ENCODE measurements at regions not wholly inside any gene's neighbourhood (a gene's known extent, or its start where the extent isn't known, plus 50 kb on each side); places are given as distances from the start of the nearest gene placed in this dataset.

- H3K27ac Mint-ChIP-seq (ENCODE audit: unreplicated experiment) = no peak overlapping the region
- H3K36me3 Mint-ChIP-seq (ENCODE audit: unreplicated experiment) = no peaks in the 10 kb centered on the region
- peaks cover 14% of the 10 kb centered on the region for H3K27me3 Mint-ChIP-seq (ENCODE audit: unreplicated experiment)
- H3K4me3 Mint-ChIP-seq (ENCODE audit: unreplicated experiment) = no peak overlapping the region
- DNase-seq (ENCODE audit: extremely low spot score, unreplicated experiment) = no peak
- no peak for TF ChIP-seq CTCF (IDR thresholded peaks at IDR 0.05)
- no peaks in the 10 kb centered on the region for H3K9me3 Mint-ChIP-seq (ENCODE audit: unreplicated experiment)
- no peaks in the 10 kb centered on the region for H3K4me1 Mint-ChIP-seq (ENCODE audit: unreplicated experiment)
Measured at GRCh38 chr14:34015383-34015782, 64.5 kb upstream of the EGLN3 start.

- peaks cover 14% of the 10 kb centered on the region for H3K27me3 Mint-ChIP-seq (ENCODE audit: unreplicated experiment)
- H3K27ac Mint-ChIP-seq (ENCODE audit: unreplicated experiment) = no peak overlapping the region
- H3K36me3 Mint-ChIP-seq (ENCODE audit: unreplicated experiment) = no peaks in the 10 kb centered on the region
- no peak for DNase-seq (ENCODE audit: extremely low spot score, unreplicated experiment)
- H3K4me3 Mint-ChIP-seq (ENCODE audit: unreplicated experiment) = no peak overlapping the region
- no peak for TF ChIP-seq CTCF (IDR thresholded peaks at IDR 0.05)
- no peaks in the 10 kb centered on the region for H3K4me1 Mint-ChIP-seq (ENCODE audit: unreplicated experiment)
- H3K9me3 Mint-ChIP-seq (ENCODE audit: unreplicated experiment) = no peaks in the 10 kb centered on the region
Measured at GRCh38 chr14:34014936-34015335, 64.1 kb upstream of the EGLN3 start.

DNA sequence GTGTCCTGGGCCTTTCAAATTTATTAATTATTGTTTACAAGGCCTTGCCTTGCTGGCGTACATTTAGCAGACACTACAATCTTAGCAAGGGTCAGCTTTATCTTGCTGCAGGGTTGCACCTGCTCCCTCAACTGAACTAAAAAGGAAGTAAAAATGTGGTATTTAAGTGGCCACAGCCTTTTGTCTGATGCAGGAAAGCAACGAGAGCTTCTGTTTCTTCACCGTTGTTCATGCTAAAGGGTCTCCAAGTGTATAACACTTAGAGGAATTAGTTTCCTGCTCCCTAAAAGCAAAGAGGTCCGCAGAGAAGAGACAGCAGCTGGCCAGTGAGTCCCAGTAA is 62.8 kb upstream of the EGLN3 start:
- Mint-ChIP-seq H3K9me3 (ENCODE audit: unreplicated experiment) (no peaks in the 10 kb centered on the region), H3K4me3 (ENCODE audit: unreplicated experiment) (no peak overlapping the region), H3K27me3 (ENCODE audit: unreplicated experiment) (peaks cover 9% of the 10 kb centered on the region), H3K27ac (ENCODE audit: unreplicated experiment) (no peak overlapping the region), H3K4me1 (ENCODE audit: unreplicated experiment) (no peaks in the 10 kb centered on the region), H3K36me3 (ENCODE audit: unreplicated experiment) (no peaks in the 10 kb centered on the region)
- no peak for DNase-seq (ENCODE audit: extremely low spot score, unreplicated experiment)
- no peak for TF ChIP-seq CTCF (IDR thresholded peaks at IDR 0.05)

DNA sequence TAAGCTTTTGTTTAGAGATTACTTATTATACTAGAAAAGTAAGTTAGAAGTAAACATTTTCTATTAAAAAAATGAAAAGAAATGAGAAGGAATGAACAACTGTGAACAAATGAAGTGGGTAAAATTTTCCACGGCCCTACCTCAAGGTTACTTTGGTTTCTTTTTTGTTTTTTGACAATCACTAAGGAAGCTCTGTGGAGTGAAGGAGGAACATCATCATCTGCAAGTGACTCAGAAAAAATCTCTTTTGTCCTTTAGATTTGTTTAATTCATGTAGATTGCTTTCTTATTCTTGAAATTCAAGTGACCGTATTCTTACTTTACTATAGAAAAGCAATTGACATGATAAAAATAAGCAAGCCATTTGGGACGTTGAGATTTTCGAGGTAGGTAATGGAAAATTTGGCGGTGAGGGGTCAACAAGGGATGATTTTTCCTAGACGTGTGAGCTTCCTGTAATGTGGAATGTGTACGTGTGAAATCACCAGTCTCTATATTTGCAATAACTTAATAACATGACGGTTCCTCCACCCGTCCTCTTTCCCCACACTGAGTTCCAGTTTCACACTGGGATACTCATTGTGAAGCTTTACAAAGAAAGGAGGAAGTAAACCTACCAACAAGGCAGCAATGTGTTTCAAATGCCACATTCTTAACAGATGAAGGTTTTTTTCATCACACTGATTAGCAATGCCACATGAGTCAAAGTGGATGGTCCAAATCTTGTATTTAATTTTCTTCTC is 62.3 kb upstream of the EGLN3 start:
- Mint-ChIP-seq H3K27me3 (ENCODE audit: unreplicated experiment) (peaks cover 6% of the 10 kb centered on the region), H3K36me3 (ENCODE audit: unreplicated experiment) (no peaks in the 10 kb centered on the region), H3K27ac (ENCODE audit: unreplicated experiment) (no peak overlapping the region), H3K4me3 (ENCODE audit: unreplicated experiment) (no peak overlapping the region), H3K9me3 (ENCODE audit: unreplicated experiment) (no peaks in the 10 kb centered on the region), H3K4me1 (ENCODE audit: unreplicated experiment) (no peaks in the 10 kb centered on the region)
- no peak for TF ChIP-seq CTCF (IDR thresholded peaks at IDR 0.05)
- DNase-seq (ENCODE audit: extremely low spot score, unreplicated experiment) = no peak

DNA sequence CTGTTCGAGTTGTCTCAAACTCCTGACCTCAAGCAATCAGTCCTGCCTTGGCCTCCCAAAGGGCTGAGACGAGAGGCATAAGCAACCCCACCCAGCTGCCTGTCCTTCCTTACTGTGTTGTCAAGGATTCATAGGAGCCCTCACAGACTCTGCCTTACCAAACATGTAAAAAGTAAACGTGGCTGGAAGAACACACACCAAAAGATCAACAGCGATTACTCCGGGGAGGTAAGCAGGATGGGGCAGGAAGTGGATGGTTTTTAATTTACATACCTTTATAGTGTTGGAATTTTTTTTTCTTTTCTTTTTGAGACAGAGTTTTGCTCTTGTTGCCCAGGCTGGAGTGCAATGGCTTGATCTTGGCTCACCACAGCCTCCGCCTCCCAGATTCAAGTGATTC is 61.5 kb upstream of the EGLN3 start:
- H3K4me3 Mint-ChIP-seq (ENCODE audit: unreplicated experiment) = no peak overlapping the region
- H3K4me1 Mint-ChIP-seq (ENCODE audit: unreplicated experiment) = no peaks in the 10 kb centered on the region
- DNase-seq (ENCODE audit: extremely low spot score, unreplicated experiment) = no peak

More for the DNA sequence above, 61.5 kb upstream of the EGLN3 start:
- Mint-ChIP-seq H3K27me3 (ENCODE audit: unreplicated experiment) (peaks cover 6% of the 10 kb centered on the region), H3K9me3 (ENCODE audit: unreplicated experiment) (no peaks in the 10 kb centered on the region), H3K36me3 (ENCODE audit: unreplicated experiment) (no peaks in the 10 kb centered on the region), H3K27ac (ENCODE audit: unreplicated experiment) (no peak overlapping the region)
- TF ChIP-seq CTCF (IDR thresholded peaks at IDR 0.05) = no peak
